Bronchial epithelial cell (primary cell): ENCODE measurements at regions not wholly inside any gene's neighbourhood (a gene's known extent, or its start where the extent isn't known, plus 50 kb on each side); places are given as distances from the start of the nearest gene placed in this dataset.

Experiments
- DNase-seq: peaks from one replicate; pipeline ENCODE4 v3.0.0-alpha.2; 2010; ENCODE audit warnings: low read depth
- FAIRE-seq: peaks from 2 replicates; lab custom pipeline; 2011; peaks lifted over from hg19 to GRCh38; lab: Jason Lieb, UNC
- H3K27me3 ChIP-seq: 2 replicates; pipeline ENCODE4 v1.5.1; 2011; ENCODE audit warnings: low read length; ENCODE audit not compliant: control insufficient read depth, insufficient read depth
- H3K36me3 ChIP-seq: 2 replicates; pipeline ENCODE4 v1.5.1; 2011; ENCODE audit warnings: low read length; ENCODE audit not compliant: control insufficient read depth, insufficient read depth
- H3K4me3 ChIP-seq: 2 replicates; pipeline ENCODE4 v1.5.1; 2011; ENCODE audit warnings: mild to moderate bottlenecking, low read depth, low read length, control low read depth
- TF ChIP-seq, protein P1 (sequence below): IDR thresholded peaks from 2 replicates; pipeline ENCODE4 v1.5.1; 2011; ENCODE audit warnings: mild to moderate bottlenecking, moderate library complexity, low read length, control low read depth, inconsistent platforms; ENCODE audit not compliant: insufficient read depth, severe bottlenecking

DNA sequence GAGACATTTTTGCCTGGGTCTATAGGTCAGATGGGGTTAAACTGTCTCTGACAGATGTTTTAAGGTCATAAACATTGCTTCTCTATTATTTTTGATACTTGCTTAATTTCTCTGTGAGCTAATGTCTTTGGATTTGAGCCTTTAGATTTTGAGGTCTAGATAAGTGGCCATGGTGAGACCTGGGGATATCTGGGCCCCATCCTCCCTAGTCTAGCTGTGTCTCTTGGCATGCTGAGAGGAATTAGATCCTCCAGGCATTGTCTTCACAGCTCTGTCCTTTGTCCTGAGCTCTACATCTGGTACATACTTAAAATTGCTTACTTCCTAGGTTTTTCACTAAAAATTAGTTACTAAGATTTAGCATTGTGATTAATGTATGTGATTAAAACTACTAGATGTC is 265.0 kb upstream of the NPSR1 start:
- no peak for DNase-seq
- H3K36me3 ChIP-seq, result no peaks in the 10 kb centered on the region
- H3K4me3 ChIP-seq, result no peak overlapping the region
- no peak for FAIRE-seq
- TF ChIP-seq, protein P1, sequence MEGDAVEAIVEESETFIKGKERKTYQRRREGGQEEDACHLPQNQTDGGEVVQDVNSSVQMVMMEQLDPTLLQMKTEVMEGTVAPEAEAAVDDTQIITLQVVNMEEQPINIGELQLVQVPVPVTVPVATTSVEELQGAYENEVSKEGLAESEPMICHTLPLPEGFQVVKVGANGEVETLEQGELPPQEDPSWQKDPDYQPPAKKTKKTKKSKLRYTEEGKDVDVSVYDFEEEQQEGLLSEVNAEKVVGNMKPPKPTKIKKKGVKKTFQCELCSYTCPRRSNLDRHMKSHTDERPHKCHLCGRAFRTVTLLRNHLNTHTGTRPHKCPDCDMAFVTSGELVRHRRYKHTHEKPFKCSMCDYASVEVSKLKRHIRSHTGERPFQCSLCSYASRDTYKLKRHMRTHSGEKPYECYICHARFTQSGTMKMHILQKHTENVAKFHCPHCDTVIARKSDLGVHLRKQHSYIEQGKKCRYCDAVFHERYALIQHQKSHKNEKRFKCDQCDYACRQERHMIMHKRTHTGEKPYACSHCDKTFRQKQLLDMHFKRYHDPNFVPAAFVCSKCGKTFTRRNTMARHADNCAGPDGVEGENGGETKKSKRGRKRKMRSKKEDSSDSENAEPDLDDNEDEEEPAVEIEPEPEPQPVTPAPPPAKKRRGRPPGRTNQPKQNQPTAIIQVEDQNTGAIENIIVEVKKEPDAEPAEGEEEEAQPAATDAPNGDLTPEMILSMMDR, result no peak
- no peaks in the 10 kb centered on the region for H3K27me3 ChIP-seq

DNA sequence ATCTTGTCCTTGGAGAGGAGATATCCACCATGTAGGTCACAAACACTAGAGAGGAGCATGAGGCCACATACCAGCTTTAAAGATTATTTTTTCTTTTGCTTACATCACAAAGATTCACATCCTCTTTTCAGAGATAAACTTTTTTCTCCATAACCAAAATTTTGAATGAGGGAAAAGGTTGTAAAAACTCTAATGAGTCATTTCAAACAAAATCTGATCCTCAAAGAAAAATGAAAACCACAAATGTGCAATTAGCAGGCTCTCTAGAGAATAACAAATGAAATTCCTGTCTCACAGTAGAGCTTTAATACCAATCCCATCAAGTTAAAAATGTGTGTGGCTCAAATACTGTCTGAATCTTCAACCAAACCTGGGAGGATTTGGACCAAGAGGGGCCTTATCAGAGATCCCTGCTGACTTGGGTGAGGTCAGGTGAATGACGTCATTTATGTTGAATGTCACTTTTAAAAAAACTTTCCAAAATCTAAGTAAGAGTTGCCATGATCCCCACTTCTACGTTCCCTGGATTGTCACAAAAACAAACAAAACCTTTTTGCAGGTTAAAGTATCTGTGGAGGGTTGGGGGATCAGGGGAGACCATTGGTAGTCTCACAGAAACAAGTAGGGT is 261.5 kb upstream of the NPSR1 start:
- H3K4me3 ChIP-seq, result no peak overlapping the region
- FAIRE-seq (no peak), DNase-seq (no peak)
- TF ChIP-seq, protein P1, result no peak
- H3K36me3 ChIP-seq, result no peaks in the 10 kb centered on the region
- no peaks in the 10 kb centered on the region for H3K27me3 ChIP-seq

DNA sequence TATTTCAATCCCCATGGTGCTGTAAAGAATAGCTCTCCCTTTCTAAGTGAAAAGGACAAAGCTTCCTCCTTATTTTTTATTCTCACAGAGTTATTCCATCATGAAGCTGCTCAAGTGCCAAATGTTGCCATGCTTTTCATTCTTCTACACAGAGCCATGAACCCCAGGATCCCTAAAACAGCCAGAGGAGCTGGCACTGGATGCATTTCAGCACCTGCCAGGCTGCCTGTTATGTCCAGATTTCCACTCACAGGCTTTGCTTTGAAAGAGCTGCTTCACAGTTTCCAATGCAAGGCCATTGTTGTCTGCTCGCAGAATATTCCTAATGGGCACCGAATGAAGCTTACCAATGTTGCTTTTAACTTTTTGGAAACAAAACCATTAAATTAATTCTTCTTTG is 256.2 kb upstream of the NPSR1 start:
- Histone ChIP-seq H3K27me3 (no peaks in the 10 kb centered on the region), H3K4me3 (no peak overlapping the region), H3K36me3 (no peaks in the 10 kb centered on the region)
- DNase-seq (no peak), FAIRE-seq (no peak)
- TF ChIP-seq, protein P1, result no peak

DNA sequence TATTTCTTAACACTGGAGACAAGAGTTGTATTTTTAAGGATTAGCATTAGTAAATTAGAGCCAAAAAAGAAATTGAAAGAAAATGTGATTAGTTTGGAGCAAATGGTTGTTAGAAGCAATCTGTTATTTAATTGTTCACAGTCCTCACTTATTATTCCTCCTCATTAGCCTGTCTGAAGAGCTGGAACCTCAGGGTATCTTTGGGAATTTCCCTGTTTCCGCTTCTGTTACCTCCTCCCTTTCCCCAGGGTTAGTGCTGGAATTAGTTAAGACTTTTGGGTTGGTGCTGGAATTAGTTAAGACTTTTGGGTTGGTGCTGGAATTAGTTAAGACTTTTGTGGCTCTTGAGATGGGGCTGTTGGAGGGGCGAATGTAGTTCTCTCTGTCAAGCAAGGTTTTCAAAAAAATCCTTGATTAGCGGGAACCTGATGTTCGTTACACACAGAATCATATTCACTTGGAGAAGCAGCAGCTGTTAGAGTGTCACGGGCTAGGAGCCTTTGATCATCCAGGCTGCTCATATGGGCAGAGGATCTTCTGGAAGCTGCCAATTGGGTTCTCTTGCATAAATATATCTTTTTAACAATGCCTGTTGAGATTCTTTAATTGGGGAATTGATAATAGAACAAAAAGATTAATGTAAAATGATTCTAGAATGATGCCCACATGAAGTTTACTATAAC is 251.0 kb upstream of the NPSR1 start:
- DNase-seq, result no peak
- Histone ChIP-seq H3K27me3 (no peaks in the 10 kb centered on the region), H3K4me3 (no peak overlapping the region), H3K36me3 (no peaks in the 10 kb centered on the region)
- no peak for FAIRE-seq
- TF ChIP-seq, protein P1, result no peak

DNA sequence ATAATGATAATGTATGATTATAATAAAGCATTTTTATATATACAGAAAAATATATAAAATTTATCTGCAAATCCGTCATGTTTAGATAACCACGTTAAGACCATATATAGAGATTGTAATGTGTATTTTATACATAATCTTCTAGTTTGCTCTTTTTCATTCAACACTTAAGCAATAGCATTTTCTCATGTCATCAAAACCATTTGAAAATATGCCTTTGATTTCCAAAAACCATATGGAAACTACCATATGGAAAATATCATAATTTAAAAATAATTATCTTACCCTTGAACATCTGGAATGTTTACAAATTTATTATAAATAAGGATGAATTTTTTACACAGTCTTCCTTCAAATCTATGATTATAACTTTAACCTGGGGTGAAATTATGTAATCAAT is 250.4 kb upstream of the NPSR1 start:
- H3K36me3 ChIP-seq, result no peaks in the 10 kb centered on the region
- FAIRE-seq (no peak), DNase-seq (no peak)
- no peaks in the 10 kb centered on the region for H3K27me3 ChIP-seq
- TF ChIP-seq, protein P1, result no peak
- H3K4me3 ChIP-seq, result no peak overlapping the region
